Adrenal gland (tissue), 9 donors: ENCODE measurements at regions not wholly inside any gene's neighbourhood (a gene's known extent, or its start where the extent isn't known, plus 50 kb on each side); places are given as distances from the start of the nearest gene placed in this dataset.
A peak's percentile ranks its signal among the peaks of the same experiment; 100 is the strongest.

ENCODE experiments used
- DNase-seq, 7 donors: peaks; one replicate each; pipeline ENCODE4 v3.0.0-alpha.2; 2019 to 2020
- H3K27ac ChIP-seq, 5 donors: fragments of 200-600 bp; sonication (generic) in 4 of 5; 1 replicate in 3 of 5; 2 replicates in 2 of 5; pipeline versions ENCODE4 v1.5.1 to v1.8.0; 2016 to 2020; ENCODE audit warnings: mild to moderate bottlenecking in 1 of 5
- H3K27me3 ChIP-seq: fragments of 200-600 bp; 2 replicates; pipeline ENCODE4 v1.8.0; 2021
- H3K36me3 ChIP-seq, 2 donors: fragments of 200-600 bp; replicated peaks in 1 of 2; 1 replicate in 1 of 2; 2 replicates in 1 of 2; pipeline versions ENCODE4 v1.5.1 to v1.8.0; 2018 to 2022
- H3K4me1 ChIP-seq, 2 donors: fragments of 200-600 bp; replicated peaks in 1 of 2; 1 replicate in 1 of 2; 2 replicates in 1 of 2; pipeline versions ENCODE4 v1.5.1 to v1.8.0; 2018 to 2021
- H3K4me3 ChIP-seq, 4 donors: fragments of 200-600 bp; sonication (generic) in 3 of 4; one replicate each; pipeline ENCODE4 v1.5.1; 2016 to 2018
- H3K9me3 ChIP-seq, 3 donors: fragments of 200-600 bp; sonication (generic) in 1 of 3; replicated peaks in 1 of 3; 1 replicate in 2 of 3; 2 replicates in 1 of 3; pipeline versions ENCODE4 v1.5.1 to v1.8.0; 2016 to 2021
- CTCF ChIP-seq, 6 experiments: fragments of 450-650 bp in 4 of 6; fragments of 200-600 bp in 2 of 6; sonication (generic) in 1 of 6; IDR thresholded peaks; 1 replicate in 5 of 6; 2 replicates in 1 of 6; pipeline versions ENCODE4 v1.5.1 to v1.8.0; 2016 to 2021; ENCODE audit warnings: antibody characterized with exemption in 6 of 6, mild to moderate bottlenecking in 2 of 6, moderate library complexity in 1 of 6
- POLR2A ChIP-seq, 2 donors: fragments of 450-650 bp; IDR thresholded peaks; one replicate each; pipeline ENCODE4 v1.6.1; 2017; ENCODE audit warnings: antibody characterized with exemption in 2 of 2, mild to moderate bottlenecking in 2 of 2, moderate library complexity in 1 of 2
- WGBS, 4 donors: extraction: QIAGEN DNeasy Blood & Tissue Kit in 2 of 4; methylation state at CpG; one replicate each; pipeline versions ENCODE4 v1.1.5 to v1.1.7; 2013 to 2017; 5-methylcytosine and 5-hydroxymethylcytosine counted together
- intact Hi-C, 2 donors: fragments of 100-400 bp; cut with DNase I; formaldehyde crosslinking; loops; one replicate each; pipeline versions ENCODE4 v1.14.1 to v1.15.0; 2022 to 2023
- donor health status: healthy with polysubstance abuse.
- donor health status: Bipolar disorder and iron deficiency.
- donor health status: DM: yes; HTN: yes; CAD: no.
- donor health status: DM: no; HTN: no; CAD: no.
- donor health status: DM: no; HTN: no; CAD: no.

DNA sequence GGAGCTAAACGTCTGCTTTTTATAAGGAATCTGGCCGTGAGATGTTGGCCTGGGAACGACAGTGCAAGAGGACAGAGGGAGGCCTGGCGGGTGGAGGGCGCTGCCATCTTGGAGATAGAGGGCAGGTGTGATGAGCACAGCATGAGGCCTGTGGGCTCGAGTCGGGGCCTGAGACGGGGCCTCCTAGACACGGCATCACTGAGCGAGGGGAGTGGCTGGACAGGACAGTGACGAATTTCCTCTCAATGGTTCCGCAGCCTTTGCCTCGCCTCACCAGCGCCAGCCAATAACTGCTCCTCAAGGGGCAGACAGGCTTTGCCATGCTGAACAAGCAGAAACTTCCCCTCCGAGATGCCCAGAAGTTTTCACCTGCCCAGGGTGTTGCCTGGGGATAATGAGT is 376.7 kb downstream of the THBS2 start:
- H3K4me3 ChIP-seq = no peak overlapping the region
- H3K27ac ChIP-seq = no peak overlapping the region
- H3K27me3 ChIP-seq = peaks cover 4% of the 10 kb centered on the region
- intact Hi-C loops = no loop called here
- DNase-seq = no peak
- no peaks in the 10 kb centered on the region for H3K36me3 ChIP-seq
- WGBS, 4 donors = 70 to 81% (median 75%) methylated on average over 15 of the region's 15 CpGs
- H3K4me1 ChIP-seq = no peaks in the 10 kb centered on the region
- no peaks in the 10 kb centered on the region for H3K9me3 ChIP-seq
- no peak for TF ChIP-seq CTCF (IDR thresholded peaks at IDR 0.05)
- TF ChIP-seq POLR2A (IDR thresholded peaks at IDR 0.05) = no peak

DNA sequence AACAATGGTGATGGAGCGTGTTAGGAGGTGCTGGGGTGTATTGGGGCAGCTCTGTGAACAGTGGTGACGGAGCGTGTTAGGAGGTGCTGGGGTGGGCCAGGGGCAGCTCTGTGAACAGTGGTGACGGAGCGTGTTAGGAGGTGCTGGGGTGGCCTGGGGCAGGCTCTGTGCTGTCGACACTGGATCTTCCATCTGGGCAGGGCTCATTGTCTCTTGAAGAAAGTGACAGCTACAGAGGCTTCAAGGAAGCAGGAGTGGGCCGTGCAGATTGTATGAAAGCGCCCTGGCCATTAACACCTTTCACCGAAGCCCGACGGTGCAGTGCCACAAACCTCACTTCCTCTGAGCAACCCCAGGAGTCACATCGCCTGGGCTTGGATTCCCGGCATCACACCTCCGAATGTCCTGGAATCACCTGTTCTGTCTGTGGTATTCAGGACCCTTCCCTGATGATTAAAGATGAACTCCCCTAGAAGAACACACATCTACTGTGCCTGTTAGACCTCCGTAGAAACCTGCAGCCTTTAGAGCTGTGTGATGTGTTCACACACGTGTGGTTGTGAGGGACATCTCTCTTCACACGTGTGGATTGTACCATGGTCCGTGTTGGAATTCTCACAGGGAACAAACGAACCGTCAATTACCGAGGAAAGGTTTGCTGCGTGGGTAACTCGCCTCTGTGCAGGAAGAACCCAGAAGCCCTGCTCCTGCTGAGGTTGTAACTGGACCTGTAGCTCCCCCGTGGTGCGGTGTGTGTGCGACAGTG is 377.7 kb downstream of the THBS2 start:
- DNase-seq = peak in 1 of 7 donors; percentile 29
- Histone ChIP-seq H3K4me1 (no peaks in the 10 kb centered on the region), H3K9me3 (no peaks in the 10 kb centered on the region), H3K36me3 (no peaks in the 10 kb centered on the region), H3K27ac (no peak overlapping the region), H3K27me3 (peaks cover 4% of the 10 kb centered on the region), H3K4me3 (no peak overlapping the region)
- intact Hi-C loops = no loop called here
- no peak for TF ChIP-seq CTCF (IDR thresholded peaks at IDR 0.05)
- no peak for TF ChIP-seq POLR2A (IDR thresholded peaks at IDR 0.05)
- 84 to 89% (median 87%) methylated on average over 25 to 26 of the region's 26 CpGs for WGBS, 4 donors

DNA sequence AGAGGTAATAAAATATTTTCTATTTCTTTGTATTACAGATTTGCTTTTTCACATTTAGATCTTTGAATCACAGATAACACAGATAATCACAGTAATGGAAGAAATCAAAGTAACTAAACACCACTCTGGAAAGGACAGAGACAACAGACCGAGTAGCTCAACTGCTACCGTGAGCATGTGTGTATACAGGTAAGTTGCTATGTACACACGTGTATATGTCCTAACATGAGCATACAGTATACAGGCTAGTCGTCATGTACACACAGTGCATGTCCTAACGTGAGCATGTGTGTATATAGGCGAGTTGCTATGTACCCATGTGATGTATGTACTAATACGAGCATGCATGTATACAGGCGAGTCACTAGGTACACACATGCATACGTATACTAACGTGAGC is 379.0 kb downstream of the THBS2 start:
- DNase-seq = no peak
- intact Hi-C loops = no loop called here
- Histone ChIP-seq H3K27ac (no peak overlapping the region), H3K4me3 (no peak overlapping the region), H3K4me1 (no peaks in the 10 kb centered on the region), H3K36me3 (no peaks in the 10 kb centered on the region), H3K9me3 (no peaks in the 10 kb centered on the region), H3K27me3 (peaks cover 4% of the 10 kb centered on the region)
- WGBS, 4 donors = 85 to 90% (median 87%) methylated on average over 10 of the region's 10 CpGs
- no peak for TF ChIP-seq POLR2A (IDR thresholded peaks at IDR 0.05)
- TF ChIP-seq CTCF (IDR thresholded peaks at IDR 0.05) = no peak

DNA sequence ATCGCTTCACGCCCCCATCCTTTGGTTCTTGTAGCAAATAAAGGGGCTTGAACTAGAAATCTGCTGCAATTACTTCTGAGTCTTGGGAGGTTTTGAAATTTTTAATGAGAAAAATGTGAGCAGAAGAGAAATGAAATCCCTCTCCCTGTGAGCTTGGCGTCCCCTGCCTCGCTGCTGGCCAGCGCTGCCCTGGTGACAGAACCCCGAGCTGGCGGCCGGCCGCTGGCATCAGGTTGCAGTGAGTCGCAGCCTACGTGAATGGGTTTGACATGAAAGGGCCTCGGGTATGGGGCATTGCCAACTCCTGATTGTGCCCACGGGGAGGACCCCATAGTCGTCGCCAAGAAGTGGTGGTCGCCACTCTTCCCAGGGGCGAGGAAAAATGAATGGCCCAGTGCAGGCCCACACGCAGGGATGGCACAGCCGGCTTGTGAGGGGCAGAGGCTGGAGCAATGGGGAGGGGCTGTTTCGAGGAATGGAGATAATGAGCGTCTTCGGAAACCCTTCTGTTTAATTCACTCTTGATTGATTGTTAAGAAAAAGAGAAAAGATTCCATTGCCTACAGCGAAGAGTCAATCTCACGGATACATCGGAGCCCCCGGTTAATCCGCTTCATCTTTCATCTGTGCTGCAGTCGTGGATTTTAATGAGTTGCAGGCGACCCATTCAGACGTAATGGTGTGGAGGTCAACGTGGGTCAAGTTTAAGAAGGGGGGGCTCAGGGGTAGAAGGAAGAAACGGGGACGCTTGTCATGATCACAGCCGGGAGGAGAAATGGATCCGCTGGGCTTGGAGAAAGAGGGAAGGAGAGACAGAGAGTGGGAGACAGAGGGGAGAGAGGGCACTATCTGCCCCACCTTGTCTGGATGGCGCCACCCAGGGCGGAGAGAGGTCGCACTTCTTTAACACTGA is 380.1 kb downstream of the THBS2 start:
- TF ChIP-seq CTCF (IDR thresholded peaks at IDR 0.05) (no peak), POLR2A (IDR thresholded peaks at IDR 0.05) (no peak)
- 82 to 88% (median 86%) methylated on average over 34 to 38 of the region's 38 CpGs for WGBS, 4 donors
- H3K36me3 ChIP-seq = no peaks in the 10 kb centered on the region
- no peak overlapping the region for H3K4me3 ChIP-seq
- no peaks in the 10 kb centered on the region for H3K4me1 ChIP-seq
- no peak overlapping the region for H3K27ac ChIP-seq
- H3K9me3 ChIP-seq = no peaks in the 10 kb centered on the region
- intact Hi-C loops = no loop called here
- DNase-seq = no peak
- H3K27me3 ChIP-seq = peaks cover 4% of the 10 kb centered on the region
